ENCODE measurements at regions not wholly inside any gene's neighbourhood (a gene's known extent, or its start where the extent isn't known, plus 50 kb on each side); places are given as distances from the start of the nearest gene placed in this dataset.

- ATAC-seq = no peak
- TF ChIP-seq, protein P1, sequence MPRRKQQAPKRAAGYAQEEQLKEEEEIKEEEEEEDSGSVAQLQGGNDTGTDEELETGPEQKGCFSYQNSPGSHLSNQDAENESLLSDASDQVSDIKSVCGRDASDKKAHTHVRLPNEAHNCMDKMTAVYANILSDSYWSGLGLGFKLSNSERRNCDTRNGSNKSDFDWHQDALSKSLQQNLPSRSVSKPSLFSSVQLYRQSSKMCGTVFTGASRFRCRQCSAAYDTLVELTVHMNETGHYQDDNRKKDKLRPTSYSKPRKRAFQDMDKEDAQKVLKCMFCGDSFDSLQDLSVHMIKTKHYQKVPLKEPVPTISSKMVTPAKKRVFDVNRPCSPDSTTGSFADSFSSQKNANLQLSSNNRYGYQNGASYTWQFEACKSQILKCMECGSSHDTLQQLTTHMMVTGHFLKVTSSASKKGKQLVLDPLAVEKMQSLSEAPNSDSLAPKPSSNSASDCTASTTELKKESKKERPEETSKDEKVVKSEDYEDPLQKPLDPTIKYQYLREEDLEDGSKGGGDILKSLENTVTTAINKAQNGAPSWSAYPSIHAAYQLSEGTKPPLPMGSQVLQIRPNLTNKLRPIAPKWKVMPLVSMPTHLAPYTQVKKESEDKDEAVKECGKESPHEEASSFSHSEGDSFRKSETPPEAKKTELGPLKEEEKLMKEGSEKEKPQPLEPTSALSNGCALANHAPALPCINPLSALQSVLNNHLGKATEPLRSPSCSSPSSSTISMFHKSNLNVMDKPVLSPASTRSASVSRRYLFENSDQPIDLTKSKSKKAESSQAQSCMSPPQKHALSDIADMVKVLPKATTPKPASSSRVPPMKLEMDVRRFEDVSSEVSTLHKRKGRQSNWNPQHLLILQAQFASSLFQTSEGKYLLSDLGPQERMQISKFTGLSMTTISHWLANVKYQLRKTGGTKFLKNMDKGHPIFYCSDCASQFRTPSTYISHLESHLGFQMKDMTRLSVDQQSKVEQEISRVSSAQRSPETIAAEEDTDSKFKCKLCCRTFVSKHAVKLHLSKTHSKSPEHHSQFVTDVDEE (CRISPR knock-in tag; IDR thresholded peaks at IDR 0.05) = no peak
- TF ChIP-seq ZNF70 (CRISPR knock-in tag; IDR thresholded peaks at IDR 0.05) (no peak), TOX (CRISPR knock-in tag; IDR thresholded peaks at IDR 0.05; ENCODE audit: borderline replicate concordance) (no peak), BACH2 (CRISPR knock-in tag; IDR thresholded peaks at IDR 0.05; ENCODE audit: borderline replicate concordance) (no peak), CSRNP3 (CRISPR knock-in tag; IDR thresholded peaks at IDR 0.05) (no peak), ARNTL (CRISPR knock-in tag; IDR thresholded peaks at IDR 0.05; ENCODE audit: borderline replicate concordance, low read depth) (no peak), ZNF565 (CRISPR knock-in tag; conservative IDR thresholded peaks at IDR 0.05; ENCODE audit: low read depth) (no peak), GLIS3 (CRISPR knock-in tag; IDR thresholded peaks at IDR 0.05) (no peak), OSR1 (CRISPR knock-in tag; IDR thresholded peaks at IDR 0.05) (no peak), CSDC2 (CRISPR knock-in tag; IDR thresholded peaks at IDR 0.05) (no peak)
- TF ChIP-seq, protein P2, sequence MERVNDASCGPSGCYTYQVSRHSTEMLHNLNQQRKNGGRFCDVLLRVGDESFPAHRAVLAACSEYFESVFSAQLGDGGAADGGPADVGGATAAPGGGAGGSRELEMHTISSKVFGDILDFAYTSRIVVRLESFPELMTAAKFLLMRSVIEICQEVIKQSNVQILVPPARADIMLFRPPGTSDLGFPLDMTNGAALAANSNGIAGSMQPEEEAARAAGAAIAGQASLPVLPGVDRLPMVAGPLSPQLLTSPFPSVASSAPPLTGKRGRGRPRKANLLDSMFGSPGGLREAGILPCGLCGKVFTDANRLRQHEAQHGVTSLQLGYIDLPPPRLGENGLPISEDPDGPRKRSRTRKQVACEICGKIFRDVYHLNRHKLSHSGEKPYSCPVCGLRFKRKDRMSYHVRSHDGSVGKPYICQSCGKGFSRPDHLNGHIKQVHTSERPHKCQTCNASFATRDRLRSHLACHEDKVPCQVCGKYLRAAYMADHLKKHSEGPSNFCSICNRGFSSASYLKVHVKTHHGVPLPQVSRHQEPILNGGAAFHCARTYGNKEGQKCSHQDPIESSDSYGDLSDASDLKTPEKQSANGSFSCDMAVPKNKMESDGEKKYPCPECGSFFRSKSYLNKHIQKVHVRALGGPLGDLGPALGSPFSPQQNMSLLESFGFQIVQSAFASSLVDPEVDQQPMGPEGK (CRISPR knock-in tag; IDR thresholded peaks at IDR 0.05; ENCODE audit: borderline replicate concordance) = no peak
Observed at GRCh38 chr7:17041324-17041723, 159.5 kb upstream of the AGR3 start.

DNA sequence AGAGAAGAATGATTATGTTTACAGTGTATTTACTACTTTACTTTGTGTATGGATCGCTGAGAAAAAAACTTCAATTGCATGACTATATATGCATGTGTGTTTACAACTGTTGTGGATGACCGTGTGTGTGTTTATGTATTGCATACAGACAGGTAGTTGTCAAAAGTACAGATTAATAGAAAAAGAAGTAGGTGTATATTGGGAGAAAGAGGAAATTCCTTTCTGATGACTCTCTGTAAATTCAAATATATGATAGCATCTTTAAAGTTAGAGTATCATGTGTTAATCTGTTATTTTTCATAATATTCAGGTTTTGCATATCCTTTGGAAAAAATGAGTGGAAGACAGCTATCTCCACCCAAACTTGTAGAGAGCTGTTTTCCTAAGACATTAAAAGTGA, 160.4 kb upstream of the AGR3 start:
- TF ChIP-seq TCF4 (CRISPR knock-in tag; IDR thresholded peaks at IDR 0.05; ENCODE audit: borderline replicate concordance) = no peak
- no peak for TF ChIP-seq ARNTL (CRISPR knock-in tag; IDR thresholded peaks at IDR 0.05; ENCODE audit: borderline replicate concordance, low read depth)
- TF ChIP-seq OSR1 (CRISPR knock-in tag; IDR thresholded peaks at IDR 0.05) = no peak
- TF ChIP-seq CSDC2 (CRISPR knock-in tag; IDR thresholded peaks at IDR 0.05) = no peak
- TF ChIP-seq PPARA (CRISPR knock-in tag; IDR thresholded peaks at IDR 0.05; ENCODE audit: borderline replicate concordance) = no peak
- TF ChIP-seq, protein P1 (CRISPR knock-in tag; IDR thresholded peaks at IDR 0.05) = no peak
- no peak for TF ChIP-seq ISL1 (CRISPR knock-in tag; IDR thresholded peaks at IDR 0.05)
- TF ChIP-seq, protein P3, sequence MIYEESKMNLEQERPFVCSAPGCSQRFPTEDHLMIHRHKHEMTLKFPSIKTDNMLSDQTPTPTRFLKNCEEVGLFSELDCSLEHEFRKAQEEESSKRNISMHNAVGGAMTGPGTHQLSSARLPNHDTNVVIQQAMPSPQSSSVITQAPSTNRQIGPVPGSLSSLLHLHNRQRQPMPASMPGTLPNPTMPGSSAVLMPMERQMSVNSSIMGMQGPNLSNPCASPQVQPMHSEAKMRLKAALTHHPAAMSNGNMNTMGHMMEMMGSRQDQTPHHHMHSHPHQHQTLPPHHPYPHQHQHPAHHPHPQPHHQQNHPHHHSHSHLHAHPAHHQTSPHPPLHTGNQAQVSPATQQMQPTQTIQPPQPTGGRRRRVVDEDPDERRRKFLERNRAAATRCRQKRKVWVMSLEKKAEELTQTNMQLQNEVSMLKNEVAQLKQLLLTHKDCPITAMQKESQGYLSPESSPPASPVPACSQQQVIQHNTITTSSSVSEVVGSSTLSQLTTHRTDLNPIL (CRISPR knock-in tag; IDR thresholded peaks at IDR 0.05; ENCODE audit: low read depth) = no peak
- no peak for TF ChIP-seq ESRRG (CRISPR knock-in tag; IDR thresholded peaks at IDR 0.05)
- TF ChIP-seq ZNF8 (CRISPR knock-in tag; IDR thresholded peaks at IDR 0.05) = no peak
- no peak for TF ChIP-seq TOX (CRISPR knock-in tag; IDR thresholded peaks at IDR 0.05; ENCODE audit: borderline replicate concordance)
- TF ChIP-seq RARB (CRISPR knock-in tag; IDR thresholded peaks at IDR 0.05) = no peak
- no peak for ATAC-seq

All from SK-N-SH treated with all-trans-retinoic acid at 6 μM for 48 hours (cell line).